NCI-H2081 treated with DMSO at 0.1 percent for 48 hours (cell line): ENCODE measurements at regions not wholly inside any gene's neighbourhood (a gene's known extent, or its start where the extent isn't known, plus 50 kb on each side); places are given as distances from the start of the nearest gene placed in this dataset.
A peak's percentile ranks its signal among the peaks of the same experiment; 100 is the strongest.
"Not testable (repeated sequence)": the region's sequence is repeated elsewhere in the genome, so short reads cannot be mapped to it uniquely, and the experiment has no call there.

Experiments
- DNase-seq: peaks from one replicate; lab custom pipeline; 2025; lab: John Stamatoyannopoulos, UW

GRCh38 chr2:21332993-21333625 is 209.3 kb downstream of the TDRD15 start:
- no peak for DNase-seq

- peak; percentile 18 for DNase-seq
Observed at GRCh38 chr2:21333684-21334083, 209.9 kb downstream of the TDRD15 start.

- no peak for DNase-seq
Observed at GRCh38 chr2:21346984-21347383, 223.2 kb downstream of the TDRD15 start.

- DNase-seq: no peak
Observed at GRCh38 chr2:21353879-21354679, 230.3 kb downstream of the TDRD15 start.

- DNase-seq: no peak
Observed at GRCh38 chr2:21356086-21356856, 232.5 kb downstream of the TDRD15 start.

- DNase-seq: no peak
Observed at GRCh38 chr2:21356857-21357255, 233.1 kb downstream of the TDRD15 start.

GRCh38 chr2:21358976-21359375 is 235.2 kb downstream of the TDRD15 start:
- no peak for DNase-seq

GRCh38 chr2:21361384-21361783 is 237.6 kb downstream of the TDRD15 start:
- no peak for DNase-seq

- no peak for DNase-seq
Observed at GRCh38 chr2:21361957-21362486, 238.3 kb downstream of the TDRD15 start.

- DNase-seq: no peak
Observed at GRCh38 chr2:21363364-21363763, 239.6 kb downstream of the TDRD15 start.

- DNase-seq: no peak
Observed at GRCh38 chr2:21367421-21367820, 243.7 kb downstream of the TDRD15 start.

- no peak for DNase-seq
Observed at GRCh38 chr2:21369787-21370186, 246.0 kb downstream of the TDRD15 start.

GRCh38 chr2:21371499-21372003 is 247.8 kb downstream of the TDRD15 start:
- no peak for DNase-seq

- no peak for DNase-seq
Observed at GRCh38 chr2:21372654-21373053, 248.9 kb downstream of the TDRD15 start.

- DNase-seq: no peak
Observed at GRCh38 chr2:21376864-21377263, 253.1 kb downstream of the TDRD15 start.

- DNase-seq: no peak
Observed at GRCh38 chr2:21379140-21379539, 255.4 kb downstream of the TDRD15 start.

GRCh38 chr2:21379668-21380067 is 255.9 kb downstream of the TDRD15 start:
- DNase-seq: not testable (repeated sequence)

GRCh38 chr2:21381421-21381820 is 257.7 kb downstream of the TDRD15 start:
- DNase-seq: peak; percentile 51

- DNase-seq: no peak
Observed at GRCh38 chr2:21382701-21383520, 259.1 kb downstream of the TDRD15 start.

- DNase-seq: no peak
Observed at GRCh38 chr2:21386666-21387065, 262.9 kb downstream of the TDRD15 start.

GRCh38 chr2:21392649-21393048 is 268.9 kb downstream of the TDRD15 start:
- DNase-seq: no peak
